ENCODE measurements at regions not wholly inside any gene's neighbourhood (a gene's known extent, or its start where the extent isn't known, plus 50 kb on each side); places are given as distances from the start of the nearest gene placed in this dataset.

- TF ChIP-seq EZH2 (IDR thresholded peaks at IDR 0.05; ENCODE audit: insufficient read depth, low read length): no peak
- TF ChIP-seq, protein P1, sequence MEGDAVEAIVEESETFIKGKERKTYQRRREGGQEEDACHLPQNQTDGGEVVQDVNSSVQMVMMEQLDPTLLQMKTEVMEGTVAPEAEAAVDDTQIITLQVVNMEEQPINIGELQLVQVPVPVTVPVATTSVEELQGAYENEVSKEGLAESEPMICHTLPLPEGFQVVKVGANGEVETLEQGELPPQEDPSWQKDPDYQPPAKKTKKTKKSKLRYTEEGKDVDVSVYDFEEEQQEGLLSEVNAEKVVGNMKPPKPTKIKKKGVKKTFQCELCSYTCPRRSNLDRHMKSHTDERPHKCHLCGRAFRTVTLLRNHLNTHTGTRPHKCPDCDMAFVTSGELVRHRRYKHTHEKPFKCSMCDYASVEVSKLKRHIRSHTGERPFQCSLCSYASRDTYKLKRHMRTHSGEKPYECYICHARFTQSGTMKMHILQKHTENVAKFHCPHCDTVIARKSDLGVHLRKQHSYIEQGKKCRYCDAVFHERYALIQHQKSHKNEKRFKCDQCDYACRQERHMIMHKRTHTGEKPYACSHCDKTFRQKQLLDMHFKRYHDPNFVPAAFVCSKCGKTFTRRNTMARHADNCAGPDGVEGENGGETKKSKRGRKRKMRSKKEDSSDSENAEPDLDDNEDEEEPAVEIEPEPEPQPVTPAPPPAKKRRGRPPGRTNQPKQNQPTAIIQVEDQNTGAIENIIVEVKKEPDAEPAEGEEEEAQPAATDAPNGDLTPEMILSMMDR (IDR thresholded peaks at IDR 0.05; ENCODE audit: insufficient read depth, low read depth, low read length): no peak
These were observed 59.0 kb upstream of the ZNF184 start for GRCh38 chr6:27531772-27532459.

All from astrocyte (in vitro differentiated cells and primary cell).